ENCODE measurements at regions not wholly inside any gene's neighbourhood (a gene's known extent, or its start where the extent isn't known, plus 50 kb on each side); places are given as distances from the start of the nearest gene placed in this dataset.
"Not testable (repeated sequence)": the region's sequence is repeated elsewhere in the genome, so short reads cannot be mapped to it uniquely, and the experiment has no call there.

DNA sequence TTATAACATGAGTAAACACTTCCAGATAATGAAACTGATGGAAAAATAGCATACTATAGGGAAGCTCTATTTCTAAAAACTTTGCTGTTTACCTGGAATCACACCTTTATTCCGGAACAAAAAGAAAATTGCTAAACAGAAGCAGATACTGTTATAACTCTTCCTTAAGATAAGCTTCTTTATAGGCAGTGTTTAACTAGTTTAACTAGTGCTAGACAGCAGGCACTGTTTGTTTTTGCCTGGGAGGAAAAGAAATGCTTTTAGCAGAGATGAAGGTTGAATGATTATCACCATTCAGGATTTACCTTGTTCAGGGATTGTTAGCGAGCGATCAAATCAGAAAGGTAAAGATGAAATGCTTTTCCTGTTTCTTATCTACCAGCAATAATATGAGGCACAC, 54.7 kb upstream of the PDPR start:
- TF ChIP-seq, protein P1, sequence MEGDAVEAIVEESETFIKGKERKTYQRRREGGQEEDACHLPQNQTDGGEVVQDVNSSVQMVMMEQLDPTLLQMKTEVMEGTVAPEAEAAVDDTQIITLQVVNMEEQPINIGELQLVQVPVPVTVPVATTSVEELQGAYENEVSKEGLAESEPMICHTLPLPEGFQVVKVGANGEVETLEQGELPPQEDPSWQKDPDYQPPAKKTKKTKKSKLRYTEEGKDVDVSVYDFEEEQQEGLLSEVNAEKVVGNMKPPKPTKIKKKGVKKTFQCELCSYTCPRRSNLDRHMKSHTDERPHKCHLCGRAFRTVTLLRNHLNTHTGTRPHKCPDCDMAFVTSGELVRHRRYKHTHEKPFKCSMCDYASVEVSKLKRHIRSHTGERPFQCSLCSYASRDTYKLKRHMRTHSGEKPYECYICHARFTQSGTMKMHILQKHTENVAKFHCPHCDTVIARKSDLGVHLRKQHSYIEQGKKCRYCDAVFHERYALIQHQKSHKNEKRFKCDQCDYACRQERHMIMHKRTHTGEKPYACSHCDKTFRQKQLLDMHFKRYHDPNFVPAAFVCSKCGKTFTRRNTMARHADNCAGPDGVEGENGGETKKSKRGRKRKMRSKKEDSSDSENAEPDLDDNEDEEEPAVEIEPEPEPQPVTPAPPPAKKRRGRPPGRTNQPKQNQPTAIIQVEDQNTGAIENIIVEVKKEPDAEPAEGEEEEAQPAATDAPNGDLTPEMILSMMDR (IDR thresholded peaks at IDR 0.05), result not testable (repeated sequence)
- TF ChIP-seq POLR2A (IDR thresholded peaks at IDR 0.05), result not testable (repeated sequence)
